LoVo (cell line): ENCODE measurements at regions not wholly inside any gene's neighbourhood (a gene's known extent, or its start where the extent isn't known, plus 50 kb on each side); places are given as distances from the start of the nearest gene placed in this dataset.
"Not testable (repeated sequence)": the region's sequence is repeated elsewhere in the genome, so short reads cannot be mapped to it uniquely, and the experiment has no call there.

Source experiments
- DNase-seq: peaks from one replicate; pipeline ENCODE4 v3.0.0-alpha.2; 2016; ENCODE audit warnings: low spot score

GRCh38 chr6:27772261-27773001 is 139.8 kb downstream of the OR2B2 start:
- DNase-seq: peak; percentile 87

GRCh38 chr6:27771235-27771634 is 141.0 kb downstream of the OR2B2 start:
- DNase-seq: no peak

GRCh38 chr6:27770724-27771123 is 141.5 kb downstream of the OR2B2 start:
- no peak for DNase-seq

GRCh38 chr6:27768556-27768955 is 143.6 kb downstream of the OR2B2 start:
- no peak for DNase-seq

- no peak for DNase-seq
These were observed 144.3 kb downstream of the OR2B2 start for GRCh38 chr6:27767851-27768250.

GRCh38 chr6:27766405-27766804 is 145.8 kb downstream of the OR2B2 start:
- DNase-seq: no peak

- DNase-seq: no peak
These were observed 147.1 kb downstream of the OR2B2 start for GRCh38 chr6:27765028-27765590.

GRCh38 chr6:27761391-27761790 is 150.8 kb downstream of the OR2B2 start:
- DNase-seq: no peak

GRCh38 chr6:27760464-27760863 is 151.7 kb downstream of the OR2B2 start:
- no peak for DNase-seq

- DNase-seq: no peak
These were observed 152.3 kb downstream of the OR2B2 start for GRCh38 chr6:27759930-27760329.

- no peak for DNase-seq
These were observed 153.7 kb downstream of the OR2B2 start for GRCh38 chr6:27758491-27758890.

- DNase-seq: peak; percentile 42
These were observed 154.9 kb downstream of the OR2B2 start for GRCh38 chr6:27757307-27757706.

GRCh38 chr6:27755768-27756167 is 156.4 kb downstream of the OR2B2 start:
- no peak for DNase-seq

GRCh38 chr6:27754408-27754782 is 157.8 kb downstream of the OR2B2 start:
- DNase-seq: no peak

- DNase-seq: peak; percentile 88
These were observed 158.4 kb downstream of the OR2B2 start for GRCh38 chr6:27753668-27754407.

- peak; percentile 81 for DNase-seq
These were observed 159.9 kb downstream of the OR2B2 start for GRCh38 chr6:27752038-27752885.

- DNase-seq: no peak
These were observed 163.5 kb downstream of the OR2B2 start for GRCh38 chr6:27748661-27749060.

GRCh38 chr6:27747637-27748036 is 164.6 kb downstream of the OR2B2 start:
- no peak for DNase-seq

GRCh38 chr6:27746860-27747259 is 165.3 kb downstream of the OR2B2 start:
- not testable (repeated sequence) for DNase-seq

GRCh38 chr6:27743787-27744186 is 168.4 kb downstream of the OR2B2 start:
- no peak for DNase-seq

GRCh38 chr6:27742833-27743573 is 169.2 kb downstream of the OR2B2 start:
- DNase-seq: no peak

GRCh38 chr6:27739902-27740301 is 172.3 kb downstream of the OR2B2 start:
- not testable (repeated sequence) for DNase-seq
